ENCODE measurements at regions not wholly inside any gene's neighbourhood (a gene's known extent, or its start where the extent isn't known, plus 50 kb on each side); places are given as distances from the start of the nearest gene placed in this dataset.

GRCh38 chrX:40485973-40486372 lies 94.8 kb upstream of the ATP6AP2 start:
- Histone ChIP-seq H3K9me3 (no peaks in the 10 kb centered on the region), H3K4me1 (no peaks in the 10 kb centered on the region), H3K27me3 (peaks cover 0 to 3% of the 10 kb centered on the region in 2 donors), H3K27ac (no peak overlapping the region), H3K4me3 (no peak overlapping the region), H3K36me3 (no peaks in the 10 kb centered on the region)
- ATAC-seq = no peak
- intact Hi-C loops (cut with DNase I) = no loop called here
- no peak for DNase-seq
- no peak for TF ChIP-seq CTCF (IDR thresholded peaks at IDR 0.05)

- Histone ChIP-seq H3K4me1 (no peaks in the 10 kb centered on the region), H3K4me3 (no peak overlapping the region), H3K27me3 (peaks cover 0 to 3% of the 10 kb centered on the region in 2 donors), H3K27ac (no peak overlapping the region), H3K9me3 (no peaks in the 10 kb centered on the region), H3K36me3 (no peaks in the 10 kb centered on the region)
- ATAC-seq (no peak), DNase-seq (no peak)
- TF ChIP-seq CTCF (IDR thresholded peaks at IDR 0.05) = no peak
- intact Hi-C loops (cut with DNase I) = no loop called here
Measured at GRCh38 chrX:40485102-40485826, 95.5 kb upstream of the ATP6AP2 start.

GRCh38 chrX:40484408-40485091 lies 96.2 kb upstream of the ATP6AP2 start:
- no peaks in the 10 kb centered on the region for H3K36me3 ChIP-seq
- peaks cover 0 to 3% of the 10 kb centered on the region in 2 donors for H3K27me3 ChIP-seq
- ATAC-seq = no peak
- no peak overlapping the region for H3K4me3 ChIP-seq
- TF ChIP-seq CTCF (IDR thresholded peaks at IDR 0.05) = no peak
- no peak overlapping the region for H3K27ac ChIP-seq
- no peaks in the 10 kb centered on the region for H3K9me3 ChIP-seq
- no peaks in the 10 kb centered on the region for H3K4me1 ChIP-seq
- peak in 1 of 4 donors; percentile 6 for DNase-seq
- intact Hi-C loops (cut with DNase I) = no loop called here

GRCh38 chrX:40483502-40483901 lies 97.3 kb upstream of the ATP6AP2 start:
- ATAC-seq = no peak
- no peak for TF ChIP-seq CTCF (IDR thresholded peaks at IDR 0.05)

GRCh38 chrX:40479777-40480318 lies 100.9 kb upstream of the ATP6AP2 start:
- H3K4me3 ChIP-seq = no peak overlapping the region
- no peaks in the 10 kb centered on the region for H3K9me3 ChIP-seq
- no peak for DNase-seq
- H3K4me1 ChIP-seq = no peaks in the 10 kb centered on the region
- H3K27ac ChIP-seq = no peak overlapping the region
- intact Hi-C loops (cut with DNase I) = no loop called here
- no peaks in the 10 kb centered on the region for H3K27me3 ChIP-seq
- no peak for ATAC-seq
- no peaks in the 10 kb centered on the region for H3K36me3 ChIP-seq
- TF ChIP-seq CTCF (IDR thresholded peaks at IDR 0.05) = no peak

More at GRCh38 chrX:40483502-40483901, 97.3 kb upstream of the ATP6AP2 start:
- Histone ChIP-seq H3K9me3 (no peaks in the 10 kb centered on the region), H3K36me3 (no peaks in the 10 kb centered on the region), H3K4me3 (no peak overlapping the region), H3K27ac (no peak overlapping the region), H3K4me1 (no peaks in the 10 kb centered on the region), H3K27me3 (peaks cover 0 to 3% of the 10 kb centered on the region in 2 donors)
- no peak for DNase-seq
- intact Hi-C loops (cut with DNase I) = no loop called here

Data from left lung (tissue), 4 donors.